B cell (primary cell): ENCODE measurements at regions not wholly inside any gene's neighbourhood (a gene's known extent, or its start where the extent isn't known, plus 50 kb on each side); places are given as distances from the start of the nearest gene placed in this dataset.

Experiments
- ATAC-seq: fragments of 200-7000 bp; cut with Tn5 transposase; one replicate; pipeline ENCODE4 v1.10.0; 2021; ENCODE audit warnings: low read depth, mild to moderate bottlenecking, moderate number of reproducible peaks, moderate library complexity
- CTCF ChIA-PET: fragments of 350-600 bp; sonication (Branson Sonifier 250); formaldehyde crosslinking; loops from one replicate; lab custom pipeline; 2021; ENCODE audit warnings: antibody characterized with exemption, inconsistent platforms; lab: Charles Lee
- POLR2A ChIA-PET: fragments of 350-600 bp; sonication (Branson Sonifier 250); formaldehyde crosslinking; loops from one replicate; lab custom pipeline; 2021; ENCODE audit warnings: antibody characterized with exemption; lab: Charles Lee
- DNase-seq: peaks from one replicate; pipeline ENCODE4 v3.0.0; 2013
- H2AFZ ChIP-seq: 2 replicates; pipeline ENCODE4 v1.6.1; 2012; ENCODE audit warnings: mild to moderate bottlenecking, low read depth, low read length; ENCODE audit not compliant: insufficient read depth, poor library complexity, severe bottlenecking
- H3K27ac ChIP-seq, 2 donors: 1 replicate in 1 of 2; 2 replicates in 1 of 2; pipeline ENCODE4 v1.5.1; 2012 to 2013; ENCODE audit warnings: low read length in 2 of 2, mild to moderate bottlenecking in 2 of 2, moderate library complexity in 1 of 2
- H3K27me3 ChIP-seq, 4 experiments: fragments of 200-600 bp in 1 of 4; sonication (generic) in 1 of 4; replicated peaks in 1 of 4; 1 replicate in 2 of 4; 2 replicates in 2 of 4; pipeline versions ENCODE4 v1.6.1 to v1.7.0; 2013 to 2016; ENCODE audit warnings: low read length in 3 of 4, mild to moderate bottlenecking in 2 of 4, mixed read lengths in 1 of 4, moderate library complexity in 1 of 4; ENCODE audit not compliant: insufficient read depth in 4 of 4, control insufficient read depth in 3 of 4; ENCODE audit errors: control extremely low read depth in 1 of 4
- H3K36me3 ChIP-seq, 2 experiments: replicated peaks in 1 of 2; 1 replicate in 1 of 2; 2 replicates in 1 of 2; pipeline versions ENCODE4 v1.6.1 to v1.7.1; 2013; ENCODE audit warnings: low read length in 1 of 2; ENCODE audit not compliant: insufficient read depth in 2 of 2, control insufficient read depth in 1 of 2; ENCODE audit errors: control extremely low read depth in 1 of 2, extremely low read depth in 1 of 2
- H3K4me1 ChIP-seq, 2 donors: fragments of 200-600 bp in 1 of 2; sonication (generic) in 1 of 2; 1 replicate in 1 of 2; 2 replicates in 1 of 2; pipeline versions ENCODE4 v1.5.1 to v1.6.1; 2013 to 2017; ENCODE audit warnings: low read length in 2 of 2; ENCODE audit not compliant: control insufficient read depth in 2 of 2, insufficient read depth in 2 of 2
- H3K4me2 ChIP-seq: replicated peaks from 2 replicates; pipeline ENCODE3; 2012; ENCODE audit warnings: mild to moderate bottlenecking, low read depth, low read length; ENCODE audit not compliant: poor library complexity, severe bottlenecking
- H3K4me3 ChIP-seq, 5 experiments: fragments of 200-600 bp in 1 of 5; sonication (generic) in 1 of 5; 1 replicate in 3 of 5; 2 replicates in 2 of 5; pipeline versions ENCODE4 v1.5.1 to v1.7.0; 2011 to 2016; ENCODE audit warnings: low read length in 4 of 5, mild to moderate bottlenecking in 4 of 5, low read depth in 2 of 5, control low read depth in 1 of 5, moderate library complexity in 1 of 5; ENCODE audit not compliant: insufficient read depth in 1 of 5; ENCODE audit errors: control extremely low read depth in 1 of 5, extremely low read depth in 1 of 5
- H3K79me2 ChIP-seq: fragments of 200-600 bp; sonication (generic); one replicate; pipeline ENCODE4 v1.6.0; 2016; ENCODE audit warnings: low read length; ENCODE audit not compliant: control insufficient read depth, insufficient read depth
- H3K9ac ChIP-seq: fragments of 200-600 bp; sonication (generic); 2 replicates; pipeline ENCODE4 v1.6.1; 2017; ENCODE audit warnings: mild to moderate bottlenecking, low read length, moderate library complexity
- H3K9me3 ChIP-seq, 3 donors: one replicate each; pipeline versions ENCODE4 v1.6.1 to v1.7.1; 2013; ENCODE audit warnings: low read length in 2 of 3; ENCODE audit not compliant: control insufficient read depth in 2 of 3, insufficient read depth in 1 of 3; ENCODE audit errors: control extremely low read depth in 1 of 3
- H4K20me1 ChIP-seq: 2 replicates; pipeline ENCODE4 v1.6.0; 2012; ENCODE audit warnings: mild to moderate bottlenecking, low read length; ENCODE audit not compliant: insufficient read depth, control insufficient read depth, poor library complexity, severe bottlenecking
- H3K27ac Mint-ChIP-seq: one replicate; pipeline ENCODE4 v1.8.0; 2021; ENCODE audit warnings: mixed read lengths
- H3K27me3 Mint-ChIP-seq: one replicate; pipeline ENCODE4 v1.8.0; 2021; ENCODE audit warnings: mixed read lengths
- H3K4me1 Mint-ChIP-seq: one replicate; pipeline ENCODE4 v1.8.0; 2021; ENCODE audit warnings: mixed read lengths
- H3K4me3 Mint-ChIP-seq: one replicate; pipeline ENCODE4 v1.8.0; 2021; ENCODE audit warnings: mixed read lengths
- H3K9me3 Mint-ChIP-seq: one replicate; pipeline ENCODE4 v1.8.0; 2022; ENCODE audit warnings: mixed read lengths; ENCODE audit not compliant: insufficient read depth
- CTCF ChIP-seq: fragments of 200-600 bp; IDR thresholded peaks from one replicate; pipeline ENCODE4 v1.8.0; 2022; ENCODE audit warnings: antibody characterized with exemption, mild to moderate bottlenecking
- EZH2 ChIP-seq: IDR thresholded peaks from 2 replicates; pipeline ENCODE4 v1.6.1; 2012; ENCODE audit warnings: borderline replicate concordance, low read depth, mild to moderate bottlenecking, moderate library complexity, low read length; ENCODE audit not compliant: insufficient read depth, poor library complexity, severe bottlenecking
- WGBS: methylation state at CpG from one replicate; pipeline ENCODE4 v1.1.5; 2013; ENCODE audit warnings: missing lambda C conversion rate; ENCODE audit not compliant: insufficient coverage; 5-methylcytosine and 5-hydroxymethylcytosine counted together
- intact Hi-C: fragments of 100-400 bp; cut with micrococcal nuclease; formaldehyde crosslinking; loops from one replicate; pipeline ENCODE4 v1.10.0; 2022

DNA sequence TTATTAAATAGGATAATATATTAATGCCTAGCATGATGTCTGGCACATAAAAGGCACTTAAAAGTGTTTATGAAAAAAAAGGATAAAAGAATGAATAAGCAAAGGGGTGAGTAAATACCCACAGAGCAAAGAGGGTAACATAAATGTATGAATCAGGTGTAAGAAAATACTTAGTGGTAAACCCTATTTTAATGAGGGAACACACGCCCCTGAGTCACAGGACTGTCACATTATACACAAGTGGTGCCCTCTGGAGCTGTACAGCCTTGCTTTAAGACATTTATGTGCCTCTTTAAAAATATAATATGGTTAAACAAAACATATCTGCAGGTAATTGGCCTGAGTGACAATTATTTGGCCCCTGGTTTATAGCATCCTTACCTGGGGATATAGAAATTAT lies 78.1 kb upstream of the PTBP2 start:
- Histone ChIP-seq H3K27ac (no peak overlapping the region), H3K9me3 (no peaks in the 10 kb centered on the region), H3K79me2 (no peaks in the 10 kb centered on the region), H4K20me1 (no peaks in the 10 kb centered on the region), H3K27me3 (no peaks in the 10 kb centered on the region), H3K4me2 (no peak overlapping the region), H3K36me3 (no peaks in the 10 kb centered on the region), H3K4me3 (no peak overlapping the region), H2AFZ (no peak overlapping the region), H3K9ac (no peak overlapping the region), H3K4me1 (no peaks in the 10 kb centered on the region)
- TF ChIP-seq EZH2: no peak
- TF ChIP-seq CTCF: no peak
- ChIA-PET POLR2A (no interaction called here), CTCF (no interaction called here)
- Mint-ChIP-seq H3K27ac (no peak overlapping the region), H3K4me1 (no peaks in the 10 kb centered on the region), H3K9me3 (no peaks in the 10 kb centered on the region), H3K4me3 (no peak overlapping the region), H3K27me3 (no peaks in the 10 kb centered on the region)
- no peak for DNase-seq
- no peak for ATAC-seq
- intact Hi-C loops: no loop called here
- no CpG with 5 or more reads among the region's 1 CpG for WGBS

GRCh38 chr1:96649301-96649700 lies 72.3 kb upstream of the PTBP2 start:
- TF ChIP-seq EZH2: no peak

More at GRCh38 chr1:96649301-96649700, 72.3 kb upstream of the PTBP2 start:
- Mint-ChIP-seq H3K27ac (no peak overlapping the region), H3K9me3 (no peaks in the 10 kb centered on the region), H3K27me3 (no peaks in the 10 kb centered on the region), H3K4me1 (no peaks in the 10 kb centered on the region), H3K4me3 (no peak overlapping the region)
- Histone ChIP-seq H3K27me3 (no peaks in the 10 kb centered on the region), H3K27ac (no peak overlapping the region), H3K79me2 (no peaks in the 10 kb centered on the region), H3K4me1 (no peaks in the 10 kb centered on the region), H4K20me1 (no peaks in the 10 kb centered on the region), H3K9ac (no peak overlapping the region), H3K4me3 (no peak overlapping the region), H3K9me3 (peaks cover 0 to 4% (median 0%) of the 10 kb centered on the region in 3 donors), H3K4me2 (no peak overlapping the region), H3K36me3 (no peaks in the 10 kb centered on the region), H2AFZ (no peak overlapping the region)
- ATAC-seq: no peak
- intact Hi-C loops: no loop called here
- ChIA-PET CTCF (no interaction called here), POLR2A (no interaction called here)
- no peak for DNase-seq
